Vagina (tissue), 2 donors: ENCODE measurements at regions not wholly inside any gene's neighbourhood (a gene's known extent, or its start where the extent isn't known, plus 50 kb on each side); places are given as distances from the start of the nearest gene placed in this dataset.
"Not testable (repeated sequence)": the region's sequence is repeated elsewhere in the genome, so short reads cannot be mapped to it uniquely, and the experiment has no call there.

ENCODE experiments used
- POLR2A ChIP-seq, 2 donors: fragments of 450-650 bp; IDR thresholded peaks; one replicate each; pipeline ENCODE4 v1.6.1; 2017; ENCODE audit warnings: antibody characterized with exemption in 2 of 2, mild to moderate bottlenecking in 2 of 2, moderate library complexity in 2 of 2
- TF ChIP-seq, protein P1 (sequence below), 3 experiments: fragments of 450-650 bp in 2 of 3; fragments of 200-600 bp in 1 of 3; sonication (generic) in 1 of 3; IDR thresholded peaks; one replicate each; pipeline ENCODE4 v1.5.1; 2017 to 2019; ENCODE audit warnings: antibody characterized with exemption in 3 of 3, mild to moderate bottlenecking in 2 of 3, moderate library complexity in 2 of 3

DNA sequence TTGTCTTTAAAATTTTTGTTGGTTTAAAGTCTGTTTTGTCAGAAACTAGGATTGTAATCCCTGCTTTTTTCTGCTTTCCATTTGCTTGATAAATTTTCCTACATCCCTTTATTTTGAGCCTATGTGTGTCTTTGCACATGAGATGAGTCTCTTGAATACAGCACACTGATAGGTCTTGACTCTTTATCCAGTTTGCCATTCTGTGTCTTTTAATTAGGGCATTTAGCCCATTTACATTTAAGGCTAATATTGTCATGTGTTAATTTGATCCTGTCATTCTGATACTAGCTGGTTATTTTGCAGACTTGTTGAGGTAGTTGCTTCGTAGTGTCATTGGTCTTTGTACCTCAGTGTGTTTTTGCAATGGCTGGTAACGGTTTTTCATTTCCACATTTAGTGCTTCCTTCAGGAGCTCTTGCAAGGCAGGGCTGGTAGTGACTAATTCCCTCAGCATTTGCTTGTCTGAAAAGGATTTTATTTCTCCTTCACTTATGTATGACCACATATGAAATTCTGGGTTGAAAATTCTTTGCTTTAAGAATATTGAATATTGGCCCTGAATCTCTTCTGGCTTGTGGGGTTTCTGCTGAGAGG, 294.7 kb downstream of the WDR11 start:
- TF ChIP-seq, protein P1, sequence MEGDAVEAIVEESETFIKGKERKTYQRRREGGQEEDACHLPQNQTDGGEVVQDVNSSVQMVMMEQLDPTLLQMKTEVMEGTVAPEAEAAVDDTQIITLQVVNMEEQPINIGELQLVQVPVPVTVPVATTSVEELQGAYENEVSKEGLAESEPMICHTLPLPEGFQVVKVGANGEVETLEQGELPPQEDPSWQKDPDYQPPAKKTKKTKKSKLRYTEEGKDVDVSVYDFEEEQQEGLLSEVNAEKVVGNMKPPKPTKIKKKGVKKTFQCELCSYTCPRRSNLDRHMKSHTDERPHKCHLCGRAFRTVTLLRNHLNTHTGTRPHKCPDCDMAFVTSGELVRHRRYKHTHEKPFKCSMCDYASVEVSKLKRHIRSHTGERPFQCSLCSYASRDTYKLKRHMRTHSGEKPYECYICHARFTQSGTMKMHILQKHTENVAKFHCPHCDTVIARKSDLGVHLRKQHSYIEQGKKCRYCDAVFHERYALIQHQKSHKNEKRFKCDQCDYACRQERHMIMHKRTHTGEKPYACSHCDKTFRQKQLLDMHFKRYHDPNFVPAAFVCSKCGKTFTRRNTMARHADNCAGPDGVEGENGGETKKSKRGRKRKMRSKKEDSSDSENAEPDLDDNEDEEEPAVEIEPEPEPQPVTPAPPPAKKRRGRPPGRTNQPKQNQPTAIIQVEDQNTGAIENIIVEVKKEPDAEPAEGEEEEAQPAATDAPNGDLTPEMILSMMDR (IDR thresholded peaks at IDR 0.05), result not testable (repeated sequence)
- not testable (repeated sequence) for TF ChIP-seq POLR2A (IDR thresholded peaks at IDR 0.05)
